Endothelial cell of umbilical vein (primary cell): ENCODE measurements at regions not wholly inside any gene's neighbourhood (a gene's known extent, or its start where the extent isn't known, plus 50 kb on each side); places are given as distances from the start of the nearest gene placed in this dataset.

ENCODE experiments used
- BruUV-seq: library from RNA; stranded (reverse); fragments of 400-500 nt; replicated peaks from 2 replicates; lab custom pipeline; 2021; lab: Mats Ljungman, UMichigan
- CTCF ChIA-PET: fragments of 300-600, 350-600 bp; sonication (Branson Sonifier 250); formaldehyde crosslinking; loops from one replicate; lab custom pipeline; 2021; ENCODE audit warnings: antibody characterized with exemption, inconsistent platforms; lab: Charles Lee
- POLR2A ChIA-PET: fragments of 300-600, 350-600 bp; sonication (Branson Sonifier 250); formaldehyde crosslinking; loops from one replicate; lab custom pipeline; 2021; ENCODE audit warnings: antibody characterized with exemption, inconsistent platforms; lab: Charles Lee
- DNase-seq: peaks from one replicate; pipeline ENCODE4 v3.0.0-alpha.2; 2011; ENCODE audit warnings: low read depth, low spot score
- FAIRE-seq: peaks from 2 replicates; lab custom pipeline; 2011; peaks lifted over from hg19 to GRCh38; lab: Jason Lieb, UNC
- H2AFZ ChIP-seq: 2 replicates; pipeline ENCODE4 v1.6.0; 2012; ENCODE audit warnings: low read depth, low read length, control low read depth, inconsistent platforms
- H3K27ac ChIP-seq: 2 replicates; pipeline ENCODE4 v1.5.1; 2011; ENCODE audit warnings: low read depth, mild to moderate bottlenecking, control low read depth, low read length, moderate library complexity; ENCODE audit not compliant: insufficient read depth
- H3K27me3 ChIP-seq, 2 experiments: 2 replicates each; pipeline versions ENCODE4 v1.6.0 to v1.6.1; 2011; ENCODE audit warnings: low read length in 2 of 2, mixed read lengths in 1 of 2; ENCODE audit not compliant: control insufficient read depth in 2 of 2, insufficient read depth in 2 of 2
- H3K36me3 ChIP-seq, 2 experiments: 2 replicates in 1 of 2; 3 replicates in 1 of 2; pipeline ENCODE4 v1.5.1; 2011; ENCODE audit warnings: low read length in 2 of 2, mild to moderate bottlenecking in 1 of 2, moderate library complexity in 1 of 2; ENCODE audit not compliant: control insufficient read depth in 2 of 2, insufficient read depth in 2 of 2; ENCODE audit errors: extremely low read depth in 1 of 2
- H3K4me1 ChIP-seq: 3 replicates; pipeline ENCODE4 v1.5.1; 2011; ENCODE audit warnings: mild to moderate bottlenecking, low read length; ENCODE audit not compliant: control insufficient read depth, insufficient read depth; ENCODE audit errors: extremely low read depth
- H3K4me2 ChIP-seq: 2 replicates; pipeline ENCODE4 v1.6.1; 2011; ENCODE audit warnings: low read length, control low read depth, mixed read lengths; ENCODE audit not compliant: insufficient read depth
- H3K4me3 ChIP-seq, 3 experiments: fragments of 200-600 bp in 1 of 3; sonication (generic), shearing (Covaris generic) in 1 of 3; replicated peaks in 1 of 3; 2 replicates each; pipeline ENCODE4 v1.5.1; 2011 to 2016; ENCODE audit warnings: control low read depth in 3 of 3, low read length in 3 of 3, mild to moderate bottlenecking in 2 of 3, inconsistent platforms in 1 of 3, low read depth in 1 of 3, moderate library complexity in 1 of 3; ENCODE audit not compliant: insufficient read depth in 1 of 3
- H3K79me2 ChIP-seq: 2 replicates; pipeline ENCODE4 v1.6.0; 2012; ENCODE audit warnings: low read length, inconsistent platforms; ENCODE audit not compliant: control insufficient read depth, insufficient read depth
- H3K9ac ChIP-seq: replicated peaks from 2 replicates; pipeline ENCODE3; 2011; ENCODE audit warnings: low read length, control low read depth; ENCODE audit not compliant: insufficient read depth; ENCODE audit errors: extremely low read depth
- H3K9me1 ChIP-seq: replicated peaks from 3 replicates; pipeline ENCODE4 v1.6.0; 2011; ENCODE audit warnings: mild to moderate bottlenecking, low read length; ENCODE audit not compliant: control insufficient read depth, insufficient read depth; ENCODE audit errors: extremely low read depth
- H3K9me3 ChIP-seq: replicated peaks from 2 replicates; pipeline ENCODE4 v1.5.1; 2012; ENCODE audit warnings: low read length, inconsistent platforms; ENCODE audit not compliant: control insufficient read depth, insufficient read depth
- H4K20me1 ChIP-seq: replicated peaks from 2 replicates; pipeline ENCODE3; 2011; ENCODE audit warnings: mild to moderate bottlenecking, low read length; ENCODE audit not compliant: control insufficient read depth, insufficient read depth; ENCODE audit errors: extremely low read depth
- CTCF ChIP-seq, 2 donors: IDR thresholded peaks; 1 replicate in 1 of 2; 2 replicates in 1 of 2; pipeline ENCODE4 v1.5.1; 2011; ENCODE audit warnings: low read length in 2 of 2, mild to moderate bottlenecking in 2 of 2, moderate library complexity in 2 of 2, control low read depth in 1 of 2, inconsistent platforms in 1 of 2, low read depth in 1 of 2; ENCODE audit not compliant: insufficient read depth in 1 of 2; ENCODE audit errors: extremely low read depth in 1 of 2
- EZH2 ChIP-seq: IDR thresholded peaks from 2 replicates; pipeline ENCODE4 v1.6.1; 2012; ENCODE audit warnings: borderline replicate concordance, low read depth, mild to moderate bottlenecking, moderate library complexity, low read length, inconsistent platforms; ENCODE audit not compliant: severe bottlenecking
- FOS ChIP-seq: IDR thresholded peaks from 2 replicates; pipeline ENCODE4 v1.6.1; 2011; ENCODE audit warnings: mild to moderate bottlenecking, low read length, moderate library complexity, borderline replicate concordance; ENCODE audit not compliant: insufficient read depth
- GATA2 ChIP-seq: IDR thresholded peaks from 2 replicates; pipeline ENCODE4 v1.7.0; 2011; ENCODE audit warnings: low read depth, mild to moderate bottlenecking, moderate library complexity, mixed read lengths, low read length; ENCODE audit not compliant: insufficient read length, insufficient read depth
- JUN ChIP-seq: IDR thresholded peaks from 2 replicates; pipeline ENCODE4 v1.6.1; 2011; ENCODE audit warnings: borderline replicate concordance, low read depth; ENCODE audit not compliant: insufficient read length, insufficient read depth
- MAX ChIP-seq: IDR thresholded peaks from 2 replicates; pipeline ENCODE4 v1.6.1; 2011; ENCODE audit not compliant: insufficient read depth, insufficient read length
- MYC ChIP-seq: IDR thresholded peaks from one replicate; pipeline ENCODE4 v1.6.1; 2011; ENCODE audit warnings: mild to moderate bottlenecking, low read depth, low read length
- POLR2A ChIP-seq: IDR thresholded peaks from 2 replicates; pipeline ENCODE4 v1.6.1; 2012; ENCODE audit warnings: low read depth, mild to moderate bottlenecking, control low read depth, low read length
- POLR2AphosphoS5 ChIP-seq: IDR thresholded peaks from 2 replicates; pipeline ENCODE4 v1.6.1; 2012; ENCODE audit warnings: low read depth, mild to moderate bottlenecking, control low read depth, low read length, moderate library complexity; ENCODE audit not compliant: insufficient read depth
- dilution Hi-C: fragments of 300-500 bp; cut with MboI; formaldehyde crosslinking; loops from one replicate; pipeline ENCODE4 v1.15.0; 2019; ENCODE audit warnings: low sequenced_read_pairs; ENCODE audit not compliant: extremely low pct_ligation_motif_present
- intact Hi-C: fragments of 100-400 bp; cut with micrococcal nuclease; formaldehyde crosslinking; loops from one replicate; pipeline ENCODE4 v1.10.0; 2022

- CTCF ChIA-PET, result no interaction called here
- no peaks in the 10 kb centered on the region for H3K9me3 ChIP-seq
- no peaks in the 10 kb centered on the region for H3K27me3 ChIP-seq
- POLR2A ChIA-PET, result no interaction called here
- BruUV-seq, result no TSS peak
- FAIRE-seq (no peak), DNase-seq (no peak)
- no peaks in the 10 kb centered on the region for H3K36me3 ChIP-seq
- TF ChIP-seq POLR2A, result no peak
- no peak overlapping the region for H2AFZ ChIP-seq
- H3K4me2 ChIP-seq, result no peak overlapping the region
- no peaks in the 10 kb centered on the region for H3K9me1 ChIP-seq
- dilution Hi-C loops, result no loop called here
- H3K4me1 ChIP-seq, result no peaks in the 10 kb centered on the region
- H3K79me2 ChIP-seq, result no peaks in the 10 kb centered on the region
- intact Hi-C loops, result no loop called here
- no peak overlapping the region for H3K9ac ChIP-seq
- H4K20me1 ChIP-seq, result no peaks in the 10 kb centered on the region
- H3K27ac ChIP-seq, result no peak overlapping the region
- H3K4me3 ChIP-seq, result no peak overlapping the region
Measured at GRCh38 chr16:74015953-74016352, 280.7 kb upstream of the PSMD7 start.

GRCh38 chr16:73998707-73999106, 297.9 kb upstream of the PSMD7 start:
- TF ChIP-seq MYC, result no peak
- TF ChIP-seq POLR2A, result no peak
- TF ChIP-seq MAX, result no peak
- no peak for TF ChIP-seq JUN
- TF ChIP-seq EZH2, result no peak
- no peak for TF ChIP-seq GATA2
- TF ChIP-seq FOS, result no peak
- TF ChIP-seq CTCF (IDR thresholded peaks at IDR 0.05; ENCODE audit: extremely low read depth in 1 of 2, insufficient read depth in 1 of 2, low read depth in 1 of 2, low read length in 2 of 2), result no peak
- no peak for TF ChIP-seq POLR2AphosphoS5
- H3K9me1 ChIP-seq, result no peaks in the 10 kb centered on the region
- no peak overlapping the region for H3K27ac ChIP-seq
- H4K20me1 ChIP-seq, result no peaks in the 10 kb centered on the region
- dilution Hi-C loops, result no loop called here
- BruUV-seq, result no TSS peak
- H3K4me1 ChIP-seq, result no peaks in the 10 kb centered on the region
- H3K79me2 ChIP-seq, result no peaks in the 10 kb centered on the region
- FAIRE-seq, result no peak
- intact Hi-C loops, result no loop called here
- POLR2A ChIA-PET, result no interaction called here
- DNase-seq, result no peak
- no peaks in the 10 kb centered on the region for H3K27me3 ChIP-seq
- no peaks in the 10 kb centered on the region for H3K9me3 ChIP-seq
- no peak overlapping the region for H3K9ac ChIP-seq
- H3K36me3 ChIP-seq, result no peaks in the 10 kb centered on the region
- H2AFZ ChIP-seq, result no peak overlapping the region
- CTCF ChIA-PET, result no interaction called here
- no peak overlapping the region for H3K4me2 ChIP-seq
- H3K4me3 ChIP-seq, result no peak overlapping the region
